Myocyte (in vitro differentiated cells): ENCODE measurements at regions not wholly inside any gene's neighbourhood (a gene's known extent, or its start where the extent isn't known, plus 50 kb on each side); places are given as distances from the start of the nearest gene placed in this dataset.
A peak's percentile ranks its signal among the peaks of the same experiment; 100 is the strongest.

Experiments used
- DNase-seq: peaks from one replicate; pipeline ENCODE4 v3.0.0-alpha.2; 2012; ENCODE audit warnings: low read depth

DNA sequence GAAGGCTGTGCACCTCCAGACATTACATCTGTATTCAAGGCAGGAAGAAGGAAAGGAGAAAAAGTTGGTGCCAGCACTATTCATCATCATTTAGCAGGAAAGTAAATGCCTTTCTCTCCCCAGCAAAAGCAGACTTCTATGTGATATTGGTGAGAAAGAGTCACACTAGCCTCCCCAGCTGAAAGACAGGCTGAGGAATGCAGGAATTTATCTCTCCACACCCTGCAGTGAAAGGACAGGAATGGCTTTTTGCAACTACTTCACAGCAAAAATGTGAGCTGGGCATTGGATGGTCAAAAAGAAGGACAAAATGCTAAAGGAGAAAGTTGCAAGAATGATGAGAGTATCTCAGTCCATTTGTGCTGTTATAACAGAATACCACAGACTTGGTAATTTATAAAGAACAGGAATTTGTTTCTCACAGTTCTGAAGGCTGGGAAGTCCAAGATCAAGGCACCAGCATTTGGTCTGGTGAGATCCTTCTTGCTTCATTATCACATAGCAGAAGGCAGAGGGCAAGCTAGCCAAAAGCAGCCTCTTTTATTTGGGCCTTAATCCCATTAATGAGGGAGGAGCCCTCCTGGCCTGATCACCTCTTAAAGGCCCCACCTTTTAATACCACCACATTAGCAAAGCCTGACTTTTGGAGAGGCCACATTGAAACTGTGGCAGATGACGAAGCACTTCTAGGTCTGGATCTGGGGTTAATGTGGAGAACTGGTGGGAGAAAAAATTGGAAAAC is 388.1 kb upstream of the SLC14A2 start:
- no peak for DNase-seq

DNA sequence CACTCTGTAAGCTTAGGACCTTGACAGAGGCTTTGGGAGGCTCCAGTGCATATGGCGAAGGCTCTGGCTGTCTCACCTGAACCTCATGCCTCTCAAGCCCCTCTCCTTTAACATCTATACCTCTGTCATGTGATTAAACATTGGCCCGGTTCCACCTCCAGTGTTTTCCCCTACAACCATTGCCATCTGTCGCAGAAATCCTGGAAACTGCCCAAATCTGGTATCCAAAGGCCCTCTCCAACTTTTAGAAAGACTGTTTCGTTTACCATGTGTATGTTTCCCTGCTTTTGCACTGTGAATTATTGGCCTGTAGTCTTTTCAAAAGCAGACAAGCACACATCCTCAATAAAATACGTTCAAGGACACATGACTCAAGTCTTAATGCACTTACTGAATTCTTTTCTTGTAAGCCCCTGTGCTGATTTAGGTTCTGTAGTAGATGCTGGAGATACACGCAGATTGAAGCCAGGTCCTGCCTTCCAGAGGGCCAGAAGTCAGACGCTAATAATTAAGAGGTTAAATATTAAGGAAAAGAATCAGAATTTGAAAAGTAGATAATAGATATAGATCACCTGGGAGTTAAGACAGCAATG is 386.4 kb upstream of the SLC14A2 start:
- no peak for DNase-seq

DNA sequence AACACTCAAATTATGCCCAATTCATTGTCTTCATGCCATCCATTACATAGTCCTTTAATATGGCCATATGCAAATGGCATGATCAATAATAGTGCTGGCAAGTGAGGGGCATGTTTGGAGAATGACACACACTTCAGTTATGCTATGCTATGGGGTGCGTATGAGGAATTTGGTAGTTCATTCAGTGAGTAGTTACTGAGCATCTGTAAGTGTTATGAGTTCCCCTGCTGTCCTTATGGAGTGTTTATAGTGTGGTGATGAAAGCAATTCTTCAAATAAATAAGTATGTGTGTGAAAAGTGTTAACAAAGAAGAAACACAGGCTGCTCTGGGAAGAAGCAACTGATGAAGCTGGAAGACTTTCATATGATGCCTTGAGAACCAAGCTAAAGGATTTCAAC is 383.7 kb upstream of the SLC14A2 start:
- no peak for DNase-seq

DNA sequence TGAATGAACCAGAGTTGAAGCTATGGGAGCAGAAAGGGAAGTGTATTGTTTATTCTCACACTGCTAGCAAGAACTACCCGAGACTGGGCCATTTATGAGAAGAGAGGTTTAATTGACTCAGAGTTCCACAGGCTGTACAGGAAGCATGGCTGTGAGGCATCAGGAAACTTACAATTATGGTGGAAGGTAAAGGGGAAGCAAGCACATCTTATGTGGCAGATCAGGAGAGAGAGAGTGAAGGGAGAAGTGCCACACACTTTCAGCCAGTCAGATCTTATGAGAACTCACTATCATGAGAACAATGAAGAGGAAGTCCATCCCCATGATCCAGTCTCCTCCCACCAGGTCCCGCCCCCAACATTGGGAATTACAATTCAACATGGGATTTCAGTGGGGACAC is 383.2 kb upstream of the SLC14A2 start:
- DNase-seq = no peak

DNA sequence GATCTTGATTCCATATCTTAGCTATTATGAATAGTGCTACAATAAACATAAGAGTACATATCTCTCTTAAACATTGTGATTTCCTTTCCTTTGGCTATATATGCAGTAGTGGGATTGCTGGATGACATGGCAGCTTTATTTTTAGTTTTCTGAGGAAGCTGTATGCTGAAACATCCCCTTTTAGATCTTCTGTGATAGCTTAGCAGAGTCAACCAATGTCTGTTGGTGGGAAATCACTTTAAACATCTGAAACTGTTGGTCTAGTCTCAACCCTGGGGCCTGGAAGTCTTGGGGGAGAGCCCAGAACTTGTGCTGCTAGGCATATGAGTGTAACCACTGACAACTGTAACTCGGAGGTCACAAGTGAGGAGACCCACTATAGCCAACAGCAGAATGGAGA is 378.6 kb upstream of the SLC14A2 start:
- no peak for DNase-seq

DNA sequence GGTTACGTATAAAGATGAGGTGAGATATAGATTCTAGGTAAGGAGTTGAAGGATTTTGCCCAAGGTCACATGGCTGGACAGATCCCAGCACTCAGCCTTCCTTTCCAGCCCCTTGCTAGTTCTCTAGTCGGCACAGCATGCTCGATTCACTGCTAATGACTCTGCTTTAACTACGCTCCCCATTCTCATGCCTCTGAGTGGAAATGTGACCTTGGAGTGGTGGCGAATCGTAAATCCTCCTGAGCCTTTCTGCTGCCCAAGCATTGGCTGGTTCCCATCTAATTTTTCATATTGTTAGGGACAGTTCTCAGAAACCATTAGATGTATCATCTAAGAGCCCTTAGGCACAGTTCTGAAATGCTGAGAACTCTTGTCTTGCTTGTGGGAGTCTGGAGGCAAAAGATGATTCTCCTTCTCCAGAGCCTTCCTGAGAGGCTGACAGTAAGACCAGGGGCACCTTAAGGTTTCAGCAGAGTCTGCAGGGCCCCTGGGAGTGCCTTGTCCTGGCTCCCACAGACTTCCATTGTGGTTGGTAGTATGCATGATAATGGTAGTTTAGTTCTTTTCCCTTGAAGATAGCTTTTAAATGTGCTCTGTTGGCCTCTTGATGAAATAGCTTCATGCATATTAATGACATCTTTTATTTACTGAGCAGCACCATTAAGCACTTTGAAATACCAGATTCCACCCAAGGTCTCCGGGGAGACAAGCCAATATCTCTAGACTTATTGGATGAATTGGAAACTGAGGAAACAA is 377.8 kb upstream of the SLC14A2 start:
- DNase-seq = no peak

DNA sequence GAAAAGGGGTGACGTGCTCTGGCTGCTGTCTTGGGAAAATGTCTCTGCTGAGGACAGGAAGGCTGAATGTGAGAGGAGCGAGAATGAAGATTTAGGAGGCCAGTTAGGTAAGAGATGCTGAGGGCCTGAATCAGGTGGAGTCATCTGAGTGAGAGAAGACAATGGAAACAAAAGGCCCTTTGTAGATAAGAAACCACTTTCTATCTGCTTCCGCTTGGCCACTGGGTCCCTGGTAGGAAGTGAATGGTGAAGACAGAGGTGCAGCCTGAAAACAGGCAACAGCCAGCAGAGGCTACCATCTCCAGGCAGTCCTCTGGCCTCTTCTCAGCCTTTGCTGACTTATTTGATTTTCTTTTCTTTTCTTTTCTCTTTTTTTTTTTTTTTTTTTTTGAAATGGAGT is 374.0 kb upstream of the SLC14A2 start:
- DNase-seq = no peak

DNA sequence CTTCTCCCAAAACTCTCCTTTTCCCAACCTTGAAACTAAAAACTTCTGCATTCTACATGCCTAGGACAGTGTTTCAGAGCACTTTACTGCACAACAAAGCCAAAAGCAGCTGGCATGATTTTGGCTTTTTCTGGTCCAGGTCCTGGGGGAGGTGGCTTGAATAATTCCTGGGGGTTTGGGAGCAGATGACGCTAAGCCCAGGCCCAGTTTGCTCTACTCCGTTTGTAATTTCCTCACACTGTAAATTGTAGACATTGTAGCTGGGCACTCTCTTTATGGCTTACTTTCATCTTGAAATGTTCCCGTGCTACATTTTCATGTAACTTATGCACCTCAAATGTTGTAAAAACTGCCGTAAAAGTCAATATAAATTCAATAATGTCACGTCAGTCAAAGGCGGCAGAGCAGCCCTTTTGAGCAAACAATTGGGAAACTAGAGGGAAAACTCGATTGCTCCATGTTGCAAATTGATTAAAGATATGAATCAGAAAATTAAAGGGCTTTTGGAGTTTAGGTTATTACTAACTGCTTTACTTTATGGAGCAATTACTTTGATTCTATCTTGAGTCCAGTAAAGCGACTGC is 373.2 kb upstream of the SLC14A2 start:
- DNase-seq = no peak

DNA sequence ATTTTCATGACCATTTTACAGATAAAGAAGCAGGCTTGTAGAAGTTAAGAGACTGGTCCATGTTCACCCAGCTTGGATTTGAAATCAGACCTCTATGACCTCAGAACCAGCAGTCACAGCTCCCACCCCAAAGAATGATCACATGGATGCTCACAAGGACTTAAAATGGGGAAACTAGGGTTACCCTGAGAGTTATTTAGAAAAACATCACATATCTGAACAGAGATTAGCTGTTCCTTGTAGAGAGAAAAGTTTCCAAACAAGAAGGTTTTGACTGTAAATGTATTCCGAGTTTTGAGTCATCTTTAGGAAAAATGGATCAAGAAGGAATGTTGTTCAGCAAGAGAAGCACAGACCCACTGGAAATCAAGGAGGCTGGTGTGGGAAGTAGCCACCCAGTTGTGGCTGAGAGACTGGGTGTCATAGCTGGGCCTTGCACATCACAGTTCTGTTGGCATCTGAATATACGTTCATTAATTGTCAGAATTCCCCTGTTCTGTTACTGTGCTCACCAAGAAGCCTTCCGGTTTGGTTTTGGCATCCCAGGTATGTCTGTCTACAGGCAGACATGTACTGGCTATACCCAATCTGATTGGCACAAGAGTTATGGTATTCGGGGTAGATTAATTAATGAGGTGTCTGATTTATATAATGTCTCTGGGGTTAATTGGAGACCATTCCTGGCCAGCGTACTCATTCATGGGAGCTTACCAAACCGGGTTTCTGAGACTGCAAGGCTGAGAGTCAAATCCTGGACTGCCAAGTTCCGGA is 371.8 kb upstream of the SLC14A2 start:
- no peak for DNase-seq

DNA sequence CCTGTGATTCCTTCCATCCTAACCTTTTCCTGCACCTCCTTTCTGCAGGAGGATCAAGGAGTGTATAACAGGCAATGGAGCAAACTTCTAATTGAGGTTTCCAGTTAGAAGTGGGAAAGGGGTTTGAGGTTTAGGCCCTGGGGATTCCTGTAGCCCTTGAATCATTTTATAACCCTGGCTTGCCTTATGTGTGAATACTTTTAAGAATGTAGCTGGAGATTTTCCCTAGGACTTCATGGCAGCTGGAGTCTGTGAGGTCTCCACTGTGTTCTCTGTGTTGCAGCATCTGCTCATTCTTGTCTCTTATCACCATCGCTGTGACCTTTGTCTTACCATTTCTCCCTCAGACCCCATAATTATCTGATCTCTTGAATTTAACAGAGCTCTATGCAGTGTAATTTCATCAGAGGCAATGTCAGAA is 370.2 kb upstream of the SLC14A2 start:
- DNase-seq = peak; percentile 79

DNA sequence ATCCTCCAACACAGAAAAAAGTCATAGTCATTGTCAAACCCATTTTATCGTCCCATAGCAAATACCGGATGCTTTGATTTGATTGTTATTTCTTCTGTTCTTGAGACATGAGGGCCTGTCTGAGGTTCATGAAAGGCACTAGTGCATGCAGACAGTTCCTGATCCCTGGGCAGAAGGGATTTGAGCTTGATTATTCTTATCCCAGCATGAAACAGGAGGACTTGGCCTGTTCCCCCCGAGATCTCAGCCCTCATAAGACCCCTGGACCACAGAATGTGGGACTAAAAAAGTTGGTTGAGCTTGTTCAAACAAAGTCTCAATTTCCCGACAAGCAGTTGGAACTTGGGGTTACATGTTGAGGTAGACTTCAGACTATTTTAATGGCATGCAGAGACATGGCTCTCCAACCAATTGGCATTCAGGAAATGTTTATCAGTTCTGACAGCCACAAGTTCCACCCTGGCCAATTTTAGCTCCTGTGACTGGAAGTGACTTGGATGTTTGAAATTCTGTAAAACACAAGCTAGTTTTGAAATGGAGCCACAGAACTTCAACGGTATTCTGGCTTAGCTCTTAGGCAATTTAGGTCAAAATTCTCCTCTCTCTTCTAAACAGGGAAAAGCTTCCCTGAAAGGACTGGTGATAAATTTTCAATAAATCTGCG is 366.9 kb upstream of the SLC14A2 start:
- DNase-seq = peak; percentile 93

DNA sequence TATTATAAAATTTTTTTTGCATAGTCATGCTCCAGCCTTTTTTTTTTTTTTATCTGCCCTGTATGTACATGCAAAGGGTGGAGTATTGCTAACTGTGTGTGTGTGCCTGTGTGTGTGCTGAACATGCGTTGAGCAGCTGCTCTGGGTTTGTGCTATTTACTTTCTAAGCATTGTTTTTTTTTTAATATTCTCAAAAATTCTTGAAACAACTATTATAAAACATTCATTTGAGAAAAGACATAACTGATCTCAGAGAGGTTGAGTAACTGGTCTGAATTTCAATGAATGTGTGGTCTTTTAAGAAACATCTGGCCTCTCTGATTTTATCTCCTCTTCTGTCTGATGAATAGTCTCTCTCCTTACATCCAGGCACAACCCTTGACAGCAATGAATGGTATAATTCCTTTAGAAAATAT is 366.0 kb upstream of the SLC14A2 start:
- no peak for DNase-seq

DNA sequence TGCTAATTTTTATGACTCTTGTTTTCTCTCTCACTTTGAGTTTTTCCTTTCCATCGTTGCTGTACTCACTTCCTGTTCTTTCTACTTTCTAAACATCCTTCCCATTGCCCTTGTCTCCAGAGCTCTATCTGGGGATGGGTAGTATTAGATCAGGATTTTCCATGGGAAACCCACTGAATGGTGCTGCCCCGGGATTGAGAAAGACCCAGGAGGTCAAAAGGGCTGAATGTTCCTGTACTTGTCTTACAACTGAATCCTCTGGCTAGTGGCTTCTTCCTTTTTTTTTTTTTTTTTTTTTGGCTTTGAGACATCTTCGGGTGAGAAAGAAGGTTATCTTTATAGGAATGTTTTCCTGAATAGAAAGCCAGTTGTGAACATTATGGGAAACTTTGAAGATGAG is 364.8 kb upstream of the SLC14A2 start:
- DNase-seq = no peak

DNA sequence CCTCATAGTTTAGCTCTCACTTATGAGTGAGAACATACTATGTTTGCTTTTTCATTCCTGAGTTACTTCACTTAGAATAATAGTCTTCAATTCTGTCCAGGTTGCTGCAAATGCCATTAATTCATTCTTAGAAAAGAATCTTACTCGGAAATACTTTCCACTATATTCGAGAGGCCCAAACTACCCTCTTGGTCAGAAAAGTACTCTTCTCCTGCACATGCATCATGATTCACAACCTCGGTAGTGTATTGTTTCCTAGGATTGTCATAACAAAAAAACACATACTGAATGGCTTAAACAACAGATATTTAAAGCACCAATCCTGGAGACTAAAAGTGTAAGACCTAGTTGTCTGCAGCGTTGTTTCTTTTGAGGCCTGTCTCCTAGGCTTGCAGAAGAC is 364.0 kb upstream of the SLC14A2 start:
- no peak for DNase-seq

DNA sequence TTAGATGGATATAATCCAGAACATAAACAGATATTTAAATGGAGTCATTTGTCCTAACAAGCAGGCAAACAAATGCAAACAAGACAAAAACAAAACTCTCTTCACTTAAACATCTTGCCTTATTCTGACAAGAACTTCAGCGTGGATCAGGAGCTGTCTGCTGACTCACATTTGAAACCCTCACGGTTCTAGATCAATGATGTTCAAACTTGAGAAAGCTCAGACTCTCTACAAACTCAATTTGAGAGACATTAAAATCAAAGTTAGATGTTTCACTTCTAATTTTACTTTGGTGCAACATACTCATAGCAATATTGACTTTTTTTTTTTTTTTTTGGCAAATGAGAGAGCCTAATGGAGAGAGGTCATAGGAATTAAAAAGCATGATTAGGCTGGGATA is 362.8 kb upstream of the SLC14A2 start:
- DNase-seq = no peak

DNA sequence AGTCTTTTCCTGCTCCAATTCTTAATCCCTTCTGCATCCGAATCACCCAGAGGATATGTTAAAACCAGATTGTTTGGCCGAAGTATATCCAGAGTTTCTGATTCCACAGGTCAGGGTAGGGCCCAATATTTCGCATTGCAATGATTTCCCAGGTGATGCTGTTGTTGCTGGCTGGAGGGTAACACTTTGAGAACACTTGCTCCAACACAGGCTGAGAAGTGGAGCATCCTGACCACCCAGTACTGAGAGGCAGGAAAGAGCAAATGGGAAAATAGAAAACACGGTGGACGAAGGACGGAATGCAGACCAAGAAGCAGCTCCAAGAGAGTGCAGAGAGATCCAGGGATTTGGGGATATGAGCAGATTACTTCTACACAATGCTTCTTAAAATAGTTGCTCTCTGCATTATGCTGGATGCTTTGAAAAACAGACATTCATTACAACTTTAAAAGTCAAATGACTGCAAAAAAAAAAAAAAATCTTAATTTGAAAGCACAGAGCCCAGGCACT is 362.2 kb upstream of the SLC14A2 start:
- no peak for DNase-seq

DNA sequence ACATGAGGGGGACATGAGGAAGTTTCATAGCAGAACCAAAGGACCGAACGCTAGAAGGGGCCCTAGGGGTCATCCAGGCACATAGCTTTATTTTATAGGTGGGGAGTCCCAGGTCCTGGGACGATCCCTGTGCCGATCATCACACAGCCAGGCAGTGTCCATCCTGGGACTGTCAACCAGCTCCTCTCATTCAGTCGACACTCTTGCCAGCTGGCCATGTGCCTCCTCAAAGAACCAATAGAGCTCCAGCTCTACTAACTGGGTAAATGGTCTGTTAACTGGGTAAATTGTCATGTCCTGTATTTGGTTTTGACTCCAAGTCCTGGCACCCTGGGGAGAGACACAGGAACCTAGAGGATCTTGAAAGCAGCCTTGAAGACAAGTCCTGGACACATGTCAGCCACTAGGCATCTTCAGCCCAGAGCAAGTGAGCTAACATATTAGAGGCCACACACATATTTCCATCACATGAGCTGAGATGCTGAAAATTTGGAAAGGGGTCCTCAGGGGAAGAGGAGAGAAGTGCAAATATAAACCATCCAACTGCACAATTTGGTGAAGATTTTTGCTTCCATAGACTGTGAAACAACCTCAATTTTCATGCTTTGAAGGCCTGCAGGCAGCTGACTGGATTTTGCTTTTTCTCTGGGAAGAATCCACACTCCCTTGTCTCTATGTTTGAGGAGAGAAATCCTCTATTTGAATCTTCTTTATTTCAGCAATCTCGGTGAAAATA is 361.1 kb upstream of the SLC14A2 start:
- no peak for DNase-seq

DNA sequence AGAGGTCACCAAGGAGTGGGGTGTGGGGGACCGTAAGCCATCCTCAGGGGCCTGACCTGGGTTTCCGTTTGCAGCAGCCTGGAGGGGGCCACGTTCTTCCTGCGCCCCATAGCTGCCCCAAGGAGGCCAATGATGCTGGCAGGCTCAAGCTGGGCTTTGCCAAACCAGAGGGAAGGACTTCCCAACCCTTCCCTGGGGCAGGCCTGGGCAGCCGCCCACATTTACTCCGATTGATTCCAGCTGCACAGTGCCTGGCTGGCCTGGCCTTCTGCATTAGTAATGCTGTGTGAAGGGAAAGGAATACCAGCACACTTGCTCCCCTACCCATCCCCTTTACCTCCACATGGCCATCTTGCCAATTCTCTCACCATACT is 360.6 kb upstream of the SLC14A2 start:
- peak; percentile 33 for DNase-seq

DNA sequence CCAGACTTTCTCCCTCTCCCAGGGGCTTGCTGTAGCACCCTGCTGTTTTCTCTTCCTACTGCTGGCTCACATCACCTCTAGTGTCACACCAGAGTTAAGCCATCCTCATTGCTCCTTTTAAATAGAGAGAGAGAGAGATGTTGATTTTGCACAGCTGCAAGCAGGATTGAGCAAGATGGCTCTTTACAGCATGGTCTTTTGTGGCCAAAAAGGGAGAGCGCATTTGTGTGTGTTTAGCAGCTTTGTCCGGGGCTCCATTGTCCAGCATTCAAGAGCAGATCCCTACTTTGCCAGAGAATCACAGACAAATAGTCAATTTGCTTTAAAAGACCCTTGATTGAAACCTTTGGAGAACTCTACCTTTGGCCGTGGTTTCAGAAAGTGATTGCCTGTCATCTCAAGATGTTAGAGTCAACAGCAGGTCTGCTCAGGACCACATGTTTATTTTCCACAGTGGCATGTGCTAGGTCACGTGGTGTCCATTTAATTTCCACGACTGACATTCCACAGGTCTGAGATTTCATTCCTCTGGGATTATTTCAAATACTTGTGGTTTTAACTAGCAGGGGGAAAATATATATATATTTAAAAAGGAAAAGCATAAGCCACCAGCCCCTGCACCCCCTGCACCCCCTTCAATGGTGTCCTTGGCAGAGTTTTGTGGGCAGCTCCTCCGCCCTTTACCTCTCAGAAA is 359.9 kb upstream of the SLC14A2 start:
- DNase-seq = peak; percentile 92
